Kidney (tissue), 13 donors: ENCODE measurements at regions not wholly inside any gene's neighbourhood (a gene's known extent, or its start where the extent isn't known, plus 50 kb on each side); places are given as distances from the start of the nearest gene placed in this dataset.

Experiments used
- DNase-seq, 5 donors: peaks; one replicate each; pipeline ENCODE4 v3.0.0-alpha.2; 2013 to 2020
- FAIRE-seq: peaks from 2 replicates; lab custom pipeline; 2012; peaks lifted over from hg19 to GRCh38; lab: Jason Lieb, UNC
- H3K27ac ChIP-seq, 2 donors: one replicate each; pipeline ENCODE4 v1.7.0; 2013; ENCODE audit warnings: low read depth in 2 of 2, low read length in 2 of 2, inconsistent platforms in 1 of 2
- H3K27me3 ChIP-seq: one replicate; pipeline ENCODE4 v1.7.1; 2013; ENCODE audit warnings: low read length, inconsistent platforms; ENCODE audit not compliant: control insufficient read depth, insufficient read depth
- H3K36me3 ChIP-seq, 3 donors: one replicate each; pipeline versions ENCODE4 v1.7.0 to v1.7.1; 2013; ENCODE audit warnings: low read length in 3 of 3, control low read depth in 1 of 3, inconsistent platforms in 1 of 3; ENCODE audit not compliant: insufficient read depth in 3 of 3, control insufficient read depth in 2 of 3
- H3K4me1 ChIP-seq, 3 donors: one replicate each; pipeline versions ENCODE4 v1.7.0 to v1.7.1; 2013; ENCODE audit warnings: low read length in 3 of 3, inconsistent platforms in 1 of 3, low read depth in 1 of 3; ENCODE audit not compliant: control insufficient read depth in 2 of 3, insufficient read depth in 2 of 3
- H3K4me3 ChIP-seq, 3 donors: one replicate each; pipeline versions ENCODE4 v1.7.0 to v1.8.1; 2013; ENCODE audit warnings: low read length in 3 of 3, control low read depth in 1 of 3, inconsistent platforms in 1 of 3
- H3K9ac ChIP-seq, 3 donors: one replicate each; pipeline versions ENCODE4 v1.7.0 to v1.7.1; 2013; ENCODE audit warnings: low read length in 3 of 3, control low read depth in 1 of 3, inconsistent platforms in 1 of 3
- H3K9me3 ChIP-seq, 3 donors: one replicate each; pipeline versions ENCODE4 v1.7.0 to v1.7.1; 2013; ENCODE audit warnings: low read length in 3 of 3, control low read depth in 1 of 3, inconsistent platforms in 1 of 3; ENCODE audit not compliant: control insufficient read depth in 2 of 3, insufficient read depth in 1 of 3
- intact Hi-C: fragments of 100-400 bp; cut with DNase I; formaldehyde crosslinking; loops from one replicate; pipeline ENCODE4 v1.11.1; 2022
- TF ChIP-seq, protein P1 (sequence below): IDR thresholded peaks from 3 replicates; pipeline ENCODE4 v1.5.1; 2012; ENCODE audit warnings: mild to moderate bottlenecking, moderate library complexity, borderline replicate concordance; ENCODE audit not compliant: insufficient read depth; ENCODE audit errors: extremely low read depth
- donor health status: control.
- donor health status: control.
- donor health status: control.
- donor health status: control.
- donor health status: control.
- donor health status: DM: yes; HTN: yes; CAD: no.
- donor health status: Normal renal cell carcinoma (clear cell type).

DNA sequence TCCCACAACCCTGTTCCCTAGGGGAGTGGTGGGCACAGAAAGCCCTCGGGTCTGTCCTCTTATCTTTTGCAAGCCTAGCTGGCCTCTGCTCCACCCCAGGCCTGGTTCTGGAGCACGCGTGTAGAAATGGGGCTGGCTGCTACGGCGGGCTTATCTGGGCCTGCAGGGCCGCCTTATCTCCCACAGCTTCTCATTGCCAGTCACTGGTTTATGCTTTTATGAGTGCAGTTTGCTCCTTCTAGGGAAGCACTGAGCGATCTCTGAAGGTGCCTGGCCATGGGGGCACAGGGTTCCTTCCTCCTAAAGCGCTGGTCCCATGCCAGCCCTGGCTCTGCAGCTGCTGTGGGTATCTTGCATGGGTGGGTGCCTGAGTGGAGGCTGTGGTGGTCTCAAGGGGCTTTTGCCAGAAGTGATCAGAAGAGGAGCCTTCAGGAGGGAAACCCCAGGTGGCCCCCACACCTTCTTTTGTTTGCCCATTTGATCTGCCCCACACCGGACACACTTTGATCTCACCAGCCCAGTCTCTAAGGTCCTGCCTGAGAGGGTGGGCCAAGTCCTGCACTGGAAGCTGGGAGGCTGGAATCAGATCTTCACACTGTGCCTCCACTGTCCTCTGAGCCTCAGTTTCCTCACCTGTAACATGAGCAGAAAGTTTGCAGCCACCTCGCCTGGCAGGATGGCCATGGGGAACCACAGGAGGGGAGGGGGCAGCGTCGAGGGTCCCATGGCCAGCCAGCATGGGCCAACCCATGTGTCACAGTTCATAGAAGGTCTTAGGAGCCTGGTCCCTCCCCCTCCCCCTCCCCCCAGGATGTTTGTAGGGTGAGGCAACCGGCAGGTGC lies 86.6 kb upstream of the FGF3 start:
- DNase-seq (peak in 1 of 5 donors; percentile 45), FAIRE-seq (no peak)
- Histone ChIP-seq H3K4me1 (no peaks in the 10 kb centered on the region), H3K9ac (no peak overlapping the region), H3K27me3 (no peaks in the 10 kb centered on the region), H3K36me3 (no peaks in the 10 kb centered on the region), H3K4me3 (no peak overlapping the region), H3K9me3 (no peaks in the 10 kb centered on the region), H3K27ac (no peak overlapping the region)
- intact Hi-C loops: no loop called here
- TF ChIP-seq, protein P1, sequence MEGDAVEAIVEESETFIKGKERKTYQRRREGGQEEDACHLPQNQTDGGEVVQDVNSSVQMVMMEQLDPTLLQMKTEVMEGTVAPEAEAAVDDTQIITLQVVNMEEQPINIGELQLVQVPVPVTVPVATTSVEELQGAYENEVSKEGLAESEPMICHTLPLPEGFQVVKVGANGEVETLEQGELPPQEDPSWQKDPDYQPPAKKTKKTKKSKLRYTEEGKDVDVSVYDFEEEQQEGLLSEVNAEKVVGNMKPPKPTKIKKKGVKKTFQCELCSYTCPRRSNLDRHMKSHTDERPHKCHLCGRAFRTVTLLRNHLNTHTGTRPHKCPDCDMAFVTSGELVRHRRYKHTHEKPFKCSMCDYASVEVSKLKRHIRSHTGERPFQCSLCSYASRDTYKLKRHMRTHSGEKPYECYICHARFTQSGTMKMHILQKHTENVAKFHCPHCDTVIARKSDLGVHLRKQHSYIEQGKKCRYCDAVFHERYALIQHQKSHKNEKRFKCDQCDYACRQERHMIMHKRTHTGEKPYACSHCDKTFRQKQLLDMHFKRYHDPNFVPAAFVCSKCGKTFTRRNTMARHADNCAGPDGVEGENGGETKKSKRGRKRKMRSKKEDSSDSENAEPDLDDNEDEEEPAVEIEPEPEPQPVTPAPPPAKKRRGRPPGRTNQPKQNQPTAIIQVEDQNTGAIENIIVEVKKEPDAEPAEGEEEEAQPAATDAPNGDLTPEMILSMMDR: no peak

- intact Hi-C loops: no loop called here
- Histone ChIP-seq H3K4me1 (no peaks in the 10 kb centered on the region), H3K27ac (no peak overlapping the region), H3K27me3 (no peaks in the 10 kb centered on the region), H3K9ac (no peak overlapping the region), H3K9me3 (no peaks in the 10 kb centered on the region), H3K4me3 (no peak overlapping the region), H3K36me3 (no peaks in the 10 kb centered on the region)
- FAIRE-seq (no peak), DNase-seq (no peak)
- TF ChIP-seq, protein P1: no peak
Measured at GRCh38 chr11:69906453-69906907, 87.3 kb upstream of the FGF3 start.

DNA sequence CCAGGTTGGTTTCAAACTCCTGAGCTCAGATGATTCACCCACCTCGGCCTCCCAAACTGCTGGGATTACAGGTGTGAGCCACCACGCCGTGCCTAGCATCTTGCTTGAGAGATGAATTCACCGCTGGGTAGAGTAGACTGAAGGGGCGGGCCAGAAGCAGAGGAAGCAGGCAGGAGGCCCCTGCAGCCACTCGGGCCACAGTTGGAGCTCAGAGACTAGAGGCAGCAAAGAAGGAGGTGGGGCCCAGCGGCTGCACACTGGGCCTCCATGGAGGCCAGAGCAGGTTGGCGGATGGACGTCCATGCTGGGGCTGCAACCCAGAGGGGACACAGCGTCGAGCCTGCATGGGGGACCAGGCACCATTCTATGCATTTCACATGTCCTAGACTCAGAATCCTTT lies 88.4 kb upstream of the FGF3 start:
- no peak overlapping the region for H3K4me3 ChIP-seq
- TF ChIP-seq, protein P1: no peak
- FAIRE-seq (no peak), DNase-seq (peak in 1 of 5 donors; percentile 56)
- H3K9ac ChIP-seq: no peak overlapping the region
- H3K36me3 ChIP-seq: no peaks in the 10 kb centered on the region
- no peaks in the 10 kb centered on the region for H3K27me3 ChIP-seq
- H3K27ac ChIP-seq: no peak overlapping the region
- intact Hi-C loops: no loop called here
- no peaks in the 10 kb centered on the region for H3K4me1 ChIP-seq
- H3K9me3 ChIP-seq: no peaks in the 10 kb centered on the region
